WTC11 (cell line): ENCODE measurements at regions not wholly inside any gene's neighbourhood (a gene's known extent, or its start where the extent isn't known, plus 50 kb on each side); places are given as distances from the start of the nearest gene placed in this dataset.

Experiments used
- ATAC-seq: fragments of 200-7000 bp; cut with Tn5 transposase; 2 replicates; pipeline ENCODE4 v1.10.0; 2021; ENCODE audit warnings: mild to moderate bottlenecking, moderate library complexity
- CTCF ChIA-PET: fragments of 300-600 bp; sonication (Branson Sonifier 250); formaldehyde crosslinking; loops from one replicate; lab custom pipeline; 2021; ENCODE audit warnings: antibody characterized with exemption; lab: Charles Lee
- POLR2A ChIA-PET: fragments of 350-600 bp; sonication (Branson Sonifier 250); formaldehyde crosslinking; loops from one replicate; lab custom pipeline; 2021; ENCODE audit warnings: antibody characterized with exemption; lab: Charles Lee
- DNase-seq: peaks from one replicate; pipeline ENCODE4 v3.0.0; 2021; ENCODE audit warnings: low spot score
- H3K27ac Mint-ChIP-seq: 2 replicates; pipeline ENCODE4 v1.8.0; 2021; ENCODE audit warnings: mixed read lengths
- H3K27me3 Mint-ChIP-seq: 2 replicates; pipeline ENCODE4 v1.8.0; 2021; ENCODE audit warnings: low read depth, mild to moderate bottlenecking, moderate library complexity, mixed read lengths
- H3K36me3 Mint-ChIP-seq: 2 replicates; pipeline ENCODE4 v1.8.0; 2021; ENCODE audit warnings: mixed read lengths
- H3K4me1 Mint-ChIP-seq: 2 replicates; pipeline ENCODE4 v1.8.0; 2022; ENCODE audit warnings: mixed read lengths
- H3K4me3 Mint-ChIP-seq: 2 replicates; pipeline ENCODE4 v1.8.0; 2021; ENCODE audit warnings: mild to moderate bottlenecking, moderate library complexity, mixed read lengths
- H3K9me3 Mint-ChIP-seq: 2 replicates; pipeline ENCODE4 v1.8.0; 2021; ENCODE audit warnings: mixed read lengths
- ATF2 ChIP-seq: sonication (generic); formaldehyde crosslinking; IDR thresholded peaks from 2 replicates; pipeline ENCODE4 v1.8.1; 2022; ENCODE audit warnings: low read depth, missing genetic modification reagents, borderline replicate concordance
- E2F5 ChIP-seq: sonication (generic); formaldehyde crosslinking; IDR thresholded peaks from 2 replicates; pipeline ENCODE4 v1.8.1; 2022; ENCODE audit warnings: mild to moderate bottlenecking, moderate library complexity, missing genetic modification reagents
- FOXJ3 ChIP-seq: sonication (generic); formaldehyde crosslinking; IDR thresholded peaks from 2 replicates; pipeline ENCODE4 v1.9.0; 2021; ENCODE audit warnings: missing genetic modification reagents, mild to moderate bottlenecking, borderline replicate concordance
- IRF1 ChIP-seq: sonication (generic); formaldehyde crosslinking; IDR thresholded peaks from 2 replicates; pipeline ENCODE4 v1.8.0; 2023; ENCODE audit warnings: missing genetic modification reagents
- JUN ChIP-seq: sonication (generic); formaldehyde crosslinking; IDR thresholded peaks from 2 replicates; pipeline ENCODE4 v1.8.0; 2023; ENCODE audit warnings: mild to moderate bottlenecking, missing genetic modification reagents
- MYBL2 ChIP-seq: sonication (generic); formaldehyde crosslinking; IDR thresholded peaks from 2 replicates; pipeline ENCODE4 v1.8.1; 2023; ENCODE audit warnings: mild to moderate bottlenecking, moderate library complexity, missing genetic modification reagents
- NFATC4 ChIP-seq: fragments of 250-450 bp; sonication (Bioruptor Pico); IDR thresholded peaks from 2 replicates; pipeline ENCODE4 v1.9.0; 2021; ENCODE audit warnings: mild to moderate bottlenecking
- NFYB ChIP-seq: sonication (generic); formaldehyde crosslinking; conservative IDR thresholded peaks from 2 replicates; pipeline ENCODE4 v1.8.0; 2022; ENCODE audit warnings: low read depth, missing genetic modification reagents
- NR1H2 ChIP-seq: sonication (generic); formaldehyde crosslinking; IDR thresholded peaks from 2 replicates; pipeline ENCODE4 v1.9.0; 2021; ENCODE audit warnings: mild to moderate bottlenecking, moderate library complexity, missing genetic modification reagents
- NR3C1 ChIP-seq: sonication (generic); formaldehyde crosslinking; conservative IDR thresholded peaks from 2 replicates; pipeline ENCODE4 v1.8.1; 2023; ENCODE audit warnings: low read depth, mild to moderate bottlenecking, missing genetic modification reagents
- RORB ChIP-seq: fragments of 250-450 bp; sonication (Bioruptor Pico); IDR thresholded peaks from 2 replicates; pipeline ENCODE4 v1.9.0; 2021; ENCODE audit warnings: mild to moderate bottlenecking
- SMAD4 ChIP-seq: sonication (generic); formaldehyde crosslinking; IDR thresholded peaks from 2 replicates; pipeline ENCODE4 v1.8.0; 2022; ENCODE audit warnings: mild to moderate bottlenecking, missing genetic modification reagents
- SP1 ChIP-seq: sonication (generic); formaldehyde crosslinking; conservative IDR thresholded peaks from 2 replicates; pipeline ENCODE4 v1.8.1; 2022; ENCODE audit warnings: missing genetic modification reagents
- TCF7 ChIP-seq: sonication (generic); formaldehyde crosslinking; IDR thresholded peaks from 2 replicates; pipeline ENCODE4 v1.8.0; 2022; ENCODE audit warnings: mild to moderate bottlenecking, low read depth, missing genetic modification reagents, moderate library complexity
- TEAD1 ChIP-seq: sonication (generic); formaldehyde crosslinking; IDR thresholded peaks from 2 replicates; pipeline ENCODE4 v1.8.0; 2022; ENCODE audit warnings: mild to moderate bottlenecking, missing genetic modification reagents
- ZMAT4 ChIP-seq: fragments of 250-450 bp; sonication (Bioruptor Pico); IDR thresholded peaks from 2 replicates; pipeline ENCODE4 v1.9.0; 2021; ENCODE audit warnings: mild to moderate bottlenecking
- ZNF138 ChIP-seq: sonication (generic); formaldehyde crosslinking; conservative IDR thresholded peaks from 2 replicates; pipeline ENCODE4 v1.8.1; 2022; ENCODE audit warnings: mild to moderate bottlenecking, moderate library complexity, missing genetic modification reagents
- ZNF317 ChIP-seq: sonication (generic); formaldehyde crosslinking; IDR thresholded peaks from 2 replicates; pipeline ENCODE4 v1.8.1; 2023; ENCODE audit warnings: low read depth, mild to moderate bottlenecking, moderate library complexity, missing genetic modification reagents, borderline replicate concordance

GRCh38 chr2:4965556-4966320, 726.4 kb upstream of the SOX11 start:
- Mint-ChIP-seq H3K9me3 (peaks cover 79% of the 10 kb centered on the region), H3K4me1 (no peaks in the 10 kb centered on the region), H3K27ac (no peak overlapping the region), H3K36me3 (peaks cover 68% of the 10 kb centered on the region), H3K4me3 (no peak overlapping the region), H3K27me3 (peaks cover 3% of the 10 kb centered on the region)
- ChIA-PET CTCF (no interaction called here), POLR2A (no interaction called here)
- no peak for TF ChIP-seq TEAD1 (CRISPR knock-in tag)
- no peak for TF ChIP-seq TCF7
- no peak for TF ChIP-seq ZNF317 (CRISPR knock-in tag)
- TF ChIP-seq FOXJ3 (CRISPR knock-in tag): no peak
- no peak for TF ChIP-seq SMAD4
- ATAC-seq (no peak), DNase-seq (no peak)

- Mint-ChIP-seq H3K27me3 (peaks cover 6% of the 10 kb centered on the region), H3K36me3 (peaks cover 60% of the 10 kb centered on the region), H3K4me3 (no peak overlapping the region), H3K9me3 (peaks cover 71% of the 10 kb centered on the region)
- CTCF ChIA-PET: no interaction called here
- no peak for DNase-seq
- POLR2A ChIA-PET: no interaction called here
- ATAC-seq: no peak
- TF ChIP-seq MYBL2 (CRISPR knock-in tag) (no peak), E2F5 (CRISPR knock-in tag) (no peak), FOXJ3 (CRISPR knock-in tag) (no peak), SP1 (CRISPR knock-in tag) (no peak)
- TF ChIP-seq, all 79 proteins: peak for 0
- no peak overlapping the region for H3K27ac Mint-ChIP-seq
- H3K4me1 Mint-ChIP-seq: no peaks in the 10 kb centered on the region
These were observed 725.0 kb upstream of the SOX11 start for GRCh38 chr2:4967206-4967605.

- ChIA-PET CTCF (no interaction called here), POLR2A (no interaction called here)
- DNase-seq (no peak), ATAC-seq (no peak)
- Mint-ChIP-seq H3K36me3 (peaks cover 57% of the 10 kb centered on the region), H3K27me3 (peaks cover 10% of the 10 kb centered on the region), H3K4me1 (no peaks in the 10 kb centered on the region), H3K9me3 (peaks cover 59% of the 10 kb centered on the region), H3K4me3 (no peak overlapping the region), H3K27ac (no peak overlapping the region)
- TF ChIP-seq NR1H2 (CRISPR knock-in tag) (no peak), ZNF317 (CRISPR knock-in tag) (no peak), NR3C1 (no peak), JUN (no peak), RORB (CRISPR knock-in tag) (no peak), NFATC4 (CRISPR knock-in tag) (no peak), ZMAT4 (CRISPR knock-in tag) (no peak), ATF2 (CRISPR knock-in tag) (no peak), NFYB (no peak), ZNF138 (CRISPR knock-in tag) (no peak), IRF1 (no peak)
These were observed 719.7 kb upstream of the SOX11 start for GRCh38 chr2:4972472-4972871.
